ENCODE measurements at regions not wholly inside any gene's neighbourhood (a gene's known extent, or its start where the extent isn't known, plus 50 kb on each side); places are given as distances from the start of the nearest gene placed in this dataset.
A peak's percentile ranks its signal among the peaks of the same experiment; 100 is the strongest.

GRCh38 chr4:82044141-82044993, 329.4 kb downstream of the HNRNPD start:
- Mint-ChIP-seq H3K9me3 (no peaks in the 10 kb centered on the region), H3K36me3 (ENCODE audit: low read depth) (no peaks in the 10 kb centered on the region), H3K27me3 (peaks cover 44% of the 10 kb centered on the region), H3K4me1 (peaks cover 4% of the 10 kb centered on the region), H3K4me3 (no peak overlapping the region), H3K27ac (no peak overlapping the region)
- ATAC-seq (ENCODE audit: low read depth), result no peak
- ChIA-PET CTCF (no interaction called here), POLR2A (no interaction called here)
- intact Hi-C loops (cut with micrococcal nuclease), result no loop called here
- TF ChIP-seq, protein P1, sequence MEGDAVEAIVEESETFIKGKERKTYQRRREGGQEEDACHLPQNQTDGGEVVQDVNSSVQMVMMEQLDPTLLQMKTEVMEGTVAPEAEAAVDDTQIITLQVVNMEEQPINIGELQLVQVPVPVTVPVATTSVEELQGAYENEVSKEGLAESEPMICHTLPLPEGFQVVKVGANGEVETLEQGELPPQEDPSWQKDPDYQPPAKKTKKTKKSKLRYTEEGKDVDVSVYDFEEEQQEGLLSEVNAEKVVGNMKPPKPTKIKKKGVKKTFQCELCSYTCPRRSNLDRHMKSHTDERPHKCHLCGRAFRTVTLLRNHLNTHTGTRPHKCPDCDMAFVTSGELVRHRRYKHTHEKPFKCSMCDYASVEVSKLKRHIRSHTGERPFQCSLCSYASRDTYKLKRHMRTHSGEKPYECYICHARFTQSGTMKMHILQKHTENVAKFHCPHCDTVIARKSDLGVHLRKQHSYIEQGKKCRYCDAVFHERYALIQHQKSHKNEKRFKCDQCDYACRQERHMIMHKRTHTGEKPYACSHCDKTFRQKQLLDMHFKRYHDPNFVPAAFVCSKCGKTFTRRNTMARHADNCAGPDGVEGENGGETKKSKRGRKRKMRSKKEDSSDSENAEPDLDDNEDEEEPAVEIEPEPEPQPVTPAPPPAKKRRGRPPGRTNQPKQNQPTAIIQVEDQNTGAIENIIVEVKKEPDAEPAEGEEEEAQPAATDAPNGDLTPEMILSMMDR (IDR thresholded peaks at IDR 0.05), result no peak
- DNase-seq, result peak; percentile 15

DNA sequence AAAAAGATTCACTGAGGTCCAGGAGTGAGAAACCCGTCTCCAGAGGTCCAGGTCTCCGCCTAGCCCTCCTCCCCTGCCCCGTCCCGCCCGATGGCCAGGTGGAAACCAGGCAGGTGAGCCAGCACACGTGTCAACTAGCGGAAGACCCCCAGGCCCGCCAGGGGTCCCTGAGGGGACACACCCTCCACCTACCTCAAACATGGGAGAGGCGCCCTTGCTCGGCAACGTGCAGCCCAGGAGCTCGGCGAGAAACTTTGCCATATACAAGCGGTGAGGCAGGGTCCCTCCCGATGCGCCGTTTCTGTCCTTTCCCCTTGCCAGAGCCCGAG, 330.0 kb downstream of the HNRNPD start:
- no peaks in the 10 kb centered on the region for H3K9me3 Mint-ChIP-seq

DNA sequence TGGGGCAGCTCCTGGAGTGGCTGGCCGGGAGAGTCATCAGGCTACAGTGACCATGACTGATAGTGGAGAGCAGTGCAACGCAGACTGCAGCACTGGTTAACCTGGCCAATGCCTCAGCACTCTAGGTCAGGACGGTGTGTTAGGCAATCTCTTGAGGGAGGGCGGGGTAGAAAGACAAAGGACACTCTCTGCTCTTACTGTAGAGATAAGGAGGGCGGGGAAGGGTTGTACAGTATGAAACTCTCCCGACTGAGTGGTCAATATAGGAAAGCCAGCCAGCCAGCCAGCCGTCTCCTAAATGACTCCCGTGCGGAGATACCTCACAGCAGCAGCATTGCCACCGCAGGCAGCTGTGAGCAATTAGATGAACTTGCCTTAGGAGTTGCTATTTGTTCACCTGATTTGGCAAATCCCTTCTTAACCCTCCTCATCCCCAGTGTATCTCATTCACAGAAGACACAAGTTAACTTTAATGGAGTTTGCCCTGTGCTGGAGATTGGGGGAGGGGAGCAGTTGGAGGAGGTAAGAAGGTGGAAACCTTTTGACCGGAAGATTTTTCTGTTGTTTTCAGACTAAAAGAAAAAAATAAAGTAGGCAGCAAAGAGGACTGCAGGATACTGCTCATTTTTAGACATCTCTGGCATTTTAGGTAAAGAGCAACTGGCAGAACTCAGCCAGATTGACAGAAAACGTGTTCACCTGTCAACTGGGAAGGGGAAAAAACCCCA, 330.5 kb downstream of the HNRNPD start:
- Mint-ChIP-seq H3K27me3 (peaks cover 45% of the 10 kb centered on the region), H3K4me3 (no peak overlapping the region), H3K9me3 (no peaks in the 10 kb centered on the region), H3K4me1 (peaks cover 4% of the 10 kb centered on the region), H3K27ac (no peak overlapping the region), H3K36me3 (ENCODE audit: low read depth) (no peaks in the 10 kb centered on the region)
- intact Hi-C loops (cut with micrococcal nuclease), result no loop called here
- TF ChIP-seq, protein P1 (IDR thresholded peaks at IDR 0.05), result no peak
- DNase-seq (no peak), ATAC-seq (ENCODE audit: low read depth) (no peak)
- ChIA-PET POLR2A (no interaction called here), CTCF (no interaction called here)

More for the DNA sequence above, 330.0 kb downstream of the HNRNPD start:
- peaks cover 4% of the 10 kb centered on the region for H3K4me1 Mint-ChIP-seq
- ATAC-seq (ENCODE audit: low read depth) (no peak), DNase-seq (no peak)
- no peak overlapping the region for H3K27ac Mint-ChIP-seq
- TF ChIP-seq, protein P1 (IDR thresholded peaks at IDR 0.05), result no peak
- POLR2A ChIA-PET, result no interaction called here
- CTCF ChIA-PET, result no interaction called here
- intact Hi-C loops (cut with micrococcal nuclease), result no loop called here
- H3K27me3 Mint-ChIP-seq, result peaks cover 42% of the 10 kb centered on the region
- H3K4me3 Mint-ChIP-seq, result peak overlapping the region; percentile 19
- H3K36me3 Mint-ChIP-seq (ENCODE audit: low read depth), result no peaks in the 10 kb centered on the region

- H3K9me3 Mint-ChIP-seq, result no peaks in the 10 kb centered on the region
- ATAC-seq (ENCODE audit: low read depth) (no peak), DNase-seq (no peak)
- no peak overlapping the region for H3K4me3 Mint-ChIP-seq
- CTCF ChIA-PET, result no interaction called here
- intact Hi-C loops (cut with micrococcal nuclease), result no loop called here
- peaks cover 4% of the 10 kb centered on the region for H3K4me1 Mint-ChIP-seq
- H3K27ac Mint-ChIP-seq, result no peak overlapping the region
- no peaks in the 10 kb centered on the region for H3K36me3 Mint-ChIP-seq (ENCODE audit: low read depth)
- peaks cover 40% of the 10 kb centered on the region for H3K27me3 Mint-ChIP-seq
- TF ChIP-seq, protein P1 (IDR thresholded peaks at IDR 0.05), result no peak
- POLR2A ChIA-PET, result no interaction called here
These were observed 331.7 kb downstream of the HNRNPD start for GRCh38 chr4:82042042-82042441.

GRCh38 chr4:82038936-82039335, 334.9 kb downstream of the HNRNPD start:
- TF ChIP-seq, protein P1 (IDR thresholded peaks at IDR 0.05), result no peak

More at GRCh38 chr4:82038936-82039335, 334.9 kb downstream of the HNRNPD start:
- no peak overlapping the region for H3K27ac Mint-ChIP-seq
- H3K36me3 Mint-ChIP-seq (ENCODE audit: low read depth), result no peaks in the 10 kb centered on the region
- no peaks in the 10 kb centered on the region for H3K9me3 Mint-ChIP-seq
- intact Hi-C loops (cut with micrococcal nuclease), result no loop called here
- H3K4me3 Mint-ChIP-seq, result no peak overlapping the region
- POLR2A ChIA-PET, result no interaction called here
- ATAC-seq (ENCODE audit: low read depth), result no peak
- DNase-seq, result no peak
- CTCF ChIA-PET, result no interaction called here
- H3K4me1 Mint-ChIP-seq, result peaks cover 4% of the 10 kb centered on the region
- H3K27me3 Mint-ChIP-seq, result peaks cover 35% of the 10 kb centered on the region
